Activated naive CD8-positive, alpha-beta T cell treated with anti-CD3 and anti-CD28 coated beads, Interleukin-2, amount 10 ng/mL, durations not matched to agents 7 days and 5 days (primary cell): ENCODE measurements at regions not wholly inside any gene's neighbourhood (a gene's known extent, or its start where the extent isn't known, plus 50 kb on each side); places are given as distances from the start of the nearest gene placed in this dataset.

ENCODE experiments used
- ATAC-seq: fragments of 150-1000 bp; cut with Tn5 transposase; one replicate; pipeline ENCODE4 v1.10.0; 2021; ENCODE audit warnings: low read depth, moderate library complexity
- POLR2A ChIA-PET: fragments of 350-600 bp; sonication (Branson Sonifier 250); formaldehyde crosslinking; loops from one replicate; lab custom pipeline; 2021; ENCODE audit warnings: antibody characterized with exemption; lab: Charles Lee
- DNase-seq: peaks from one replicate; pipeline ENCODE4 v3.0.0; 2021
- H3K27ac Mint-ChIP-seq: one replicate; pipeline ENCODE4 v1.8.0; 2022; ENCODE audit warnings: mild to moderate bottlenecking, mixed read lengths
- H3K27me3 Mint-ChIP-seq: one replicate; pipeline ENCODE4 v1.8.0; 2022; ENCODE audit warnings: mild to moderate bottlenecking, moderate library complexity, mixed read lengths
- H3K36me3 Mint-ChIP-seq: one replicate; pipeline ENCODE4 v1.8.0; 2021; ENCODE audit warnings: mild to moderate bottlenecking, mixed read lengths
- H3K4me1 Mint-ChIP-seq: one replicate; pipeline ENCODE4 v1.8.0; 2021; ENCODE audit warnings: mixed read lengths
- H3K4me3 Mint-ChIP-seq: one replicate; pipeline ENCODE4 v1.8.0; 2022; ENCODE audit warnings: mild to moderate bottlenecking, moderate library complexity, mixed read lengths
- H3K9me3 Mint-ChIP-seq: one replicate; pipeline ENCODE4 v1.8.0; 2021; ENCODE audit warnings: mixed read lengths

GRCh38 chr6:164455835-164456234 lies 853.6 kb downstream of the C6orf118 start:
- no peak for ATAC-seq
- DNase-seq: no peak
- no peaks in the 10 kb centered on the region for H3K4me1 Mint-ChIP-seq
- no peaks in the 10 kb centered on the region for H3K27me3 Mint-ChIP-seq
- no peak overlapping the region for H3K27ac Mint-ChIP-seq
- no peaks in the 10 kb centered on the region for H3K9me3 Mint-ChIP-seq
- H3K36me3 Mint-ChIP-seq: no peaks in the 10 kb centered on the region
- H3K4me3 Mint-ChIP-seq: no peak overlapping the region
- POLR2A ChIA-PET: no interaction called here

GRCh38 chr6:164453835-164454234 lies 855.6 kb downstream of the C6orf118 start:
- Mint-ChIP-seq H3K4me1 (no peaks in the 10 kb centered on the region), H3K27ac (no peak overlapping the region), H3K36me3 (no peaks in the 10 kb centered on the region), H3K27me3 (no peaks in the 10 kb centered on the region), H3K4me3 (no peak overlapping the region), H3K9me3 (peaks cover 2% of the 10 kb centered on the region)
- DNase-seq: no peak
- POLR2A ChIA-PET: no interaction called here
- no peak for ATAC-seq

- no peak for ATAC-seq
- no peak for DNase-seq
- H3K4me1 Mint-ChIP-seq: no peaks in the 10 kb centered on the region
- no peak overlapping the region for H3K4me3 Mint-ChIP-seq
- H3K36me3 Mint-ChIP-seq: no peaks in the 10 kb centered on the region
- H3K27me3 Mint-ChIP-seq: no peaks in the 10 kb centered on the region
- peaks cover 17% of the 10 kb centered on the region for H3K9me3 Mint-ChIP-seq
- POLR2A ChIA-PET: no interaction called here
- no peak overlapping the region for H3K27ac Mint-ChIP-seq
Observed at GRCh38 chr6:164442572-164442971, 866.8 kb downstream of the C6orf118 start.

- no peak overlapping the region for H3K4me3 Mint-ChIP-seq
- no peak for ATAC-seq
- no peak overlapping the region for H3K27ac Mint-ChIP-seq
- H3K4me1 Mint-ChIP-seq: no peaks in the 10 kb centered on the region
- POLR2A ChIA-PET: no interaction called here
- peaks cover 20% of the 10 kb centered on the region for H3K9me3 Mint-ChIP-seq
- H3K27me3 Mint-ChIP-seq: no peaks in the 10 kb centered on the region
- H3K36me3 Mint-ChIP-seq: no peaks in the 10 kb centered on the region
- DNase-seq: no peak
Observed at GRCh38 chr6:164439331-164439730, 870.1 kb downstream of the C6orf118 start.

- H3K36me3 Mint-ChIP-seq: no peaks in the 10 kb centered on the region
- H3K27me3 Mint-ChIP-seq: no peaks in the 10 kb centered on the region
- POLR2A ChIA-PET: no interaction called here
- DNase-seq (no peak), ATAC-seq (no peak)
- H3K4me1 Mint-ChIP-seq: no peaks in the 10 kb centered on the region
- H3K9me3 Mint-ChIP-seq: peaks cover 12% of the 10 kb centered on the region
- no peak overlapping the region for H3K27ac Mint-ChIP-seq
- H3K4me3 Mint-ChIP-seq: no peak overlapping the region
Observed at GRCh38 chr6:164436976-164437375, 872.4 kb downstream of the C6orf118 start.

- Mint-ChIP-seq H3K9me3 (peaks cover 6% of the 10 kb centered on the region), H3K4me1 (no peaks in the 10 kb centered on the region), H3K27ac (no peak overlapping the region), H3K4me3 (no peak overlapping the region), H3K27me3 (no peaks in the 10 kb centered on the region), H3K36me3 (no peaks in the 10 kb centered on the region)
- DNase-seq (no peak), ATAC-seq (no peak)
- POLR2A ChIA-PET: no interaction called here
Observed at GRCh38 chr6:164427728-164428402, 881.5 kb downstream of the C6orf118 start.

- no peak for DNase-seq
- no peaks in the 10 kb centered on the region for H3K36me3 Mint-ChIP-seq
- no peak overlapping the region for H3K27ac Mint-ChIP-seq
- POLR2A ChIA-PET: no interaction called here
- no peak overlapping the region for H3K4me3 Mint-ChIP-seq
- peaks cover 15% of the 10 kb centered on the region for H3K9me3 Mint-ChIP-seq
- no peak for ATAC-seq
- no peaks in the 10 kb centered on the region for H3K27me3 Mint-ChIP-seq
- no peaks in the 10 kb centered on the region for H3K4me1 Mint-ChIP-seq
Observed at GRCh38 chr6:164424489-164424888, 884.9 kb downstream of the C6orf118 start.

GRCh38 chr6:164419099-164419498 lies 890.3 kb downstream of the C6orf118 start:
- ATAC-seq: no peak
- Mint-ChIP-seq H3K27ac (no peak overlapping the region), H3K4me3 (no peak overlapping the region), H3K27me3 (no peaks in the 10 kb centered on the region), H3K9me3 (peaks cover 14% of the 10 kb centered on the region), H3K36me3 (no peaks in the 10 kb centered on the region), H3K4me1 (no peaks in the 10 kb centered on the region)
- POLR2A ChIA-PET: no interaction called here
- no peak for DNase-seq

- H3K27me3 Mint-ChIP-seq: no peaks in the 10 kb centered on the region
- DNase-seq: no peak
- H3K4me3 Mint-ChIP-seq: no peak overlapping the region
- POLR2A ChIA-PET: no interaction called here
- peaks cover 17% of the 10 kb centered on the region for H3K9me3 Mint-ChIP-seq
- H3K36me3 Mint-ChIP-seq: no peaks in the 10 kb centered on the region
- H3K27ac Mint-ChIP-seq: no peak overlapping the region
- no peaks in the 10 kb centered on the region for H3K4me1 Mint-ChIP-seq
- no peak for ATAC-seq
Observed at GRCh38 chr6:164418262-164418588, 891.2 kb downstream of the C6orf118 start.

GRCh38 chr6:164417537-164418261 lies 891.7 kb downstream of the C6orf118 start:
- ATAC-seq (no peak), DNase-seq (no peak)
- no peaks in the 10 kb centered on the region for H3K36me3 Mint-ChIP-seq
- no peaks in the 10 kb centered on the region for H3K27me3 Mint-ChIP-seq
- H3K27ac Mint-ChIP-seq: no peak overlapping the region
- H3K4me1 Mint-ChIP-seq: no peaks in the 10 kb centered on the region
- peaks cover 16% of the 10 kb centered on the region for H3K9me3 Mint-ChIP-seq
- no peak overlapping the region for H3K4me3 Mint-ChIP-seq
- POLR2A ChIA-PET: no interaction called here

GRCh38 chr6:164415832-164416563 lies 893.4 kb downstream of the C6orf118 start:
- Mint-ChIP-seq H3K36me3 (no peaks in the 10 kb centered on the region), H3K27ac (no peak overlapping the region), H3K9me3 (peaks cover 9% of the 10 kb centered on the region), H3K4me1 (no peaks in the 10 kb centered on the region), H3K4me3 (no peak overlapping the region), H3K27me3 (no peaks in the 10 kb centered on the region)
- ATAC-seq (no peak), DNase-seq (no peak)
- POLR2A ChIA-PET: no interaction called here

GRCh38 chr6:164414695-164415094 lies 894.7 kb downstream of the C6orf118 start:
- no peaks in the 10 kb centered on the region for H3K36me3 Mint-ChIP-seq
- POLR2A ChIA-PET: no interaction called here
- ATAC-seq (no peak), DNase-seq (no peak)
- no peaks in the 10 kb centered on the region for H3K27me3 Mint-ChIP-seq
- no peak overlapping the region for H3K4me3 Mint-ChIP-seq
- no peak overlapping the region for H3K27ac Mint-ChIP-seq
- H3K9me3 Mint-ChIP-seq: peaks cover 4% of the 10 kb centered on the region
- H3K4me1 Mint-ChIP-seq: no peaks in the 10 kb centered on the region

GRCh38 chr6:164412566-164412965 lies 896.8 kb downstream of the C6orf118 start:
- Mint-ChIP-seq H3K9me3 (peaks cover 4% of the 10 kb centered on the region), H3K27me3 (no peaks in the 10 kb centered on the region), H3K4me3 (no peak overlapping the region), H3K36me3 (no peaks in the 10 kb centered on the region), H3K4me1 (no peaks in the 10 kb centered on the region), H3K27ac (no peak overlapping the region)
- DNase-seq (no peak), ATAC-seq (no peak)
- POLR2A ChIA-PET: no interaction called here

- Mint-ChIP-seq H3K4me3 (no peak overlapping the region), H3K27ac (no peak overlapping the region), H3K36me3 (no peaks in the 10 kb centered on the region), H3K9me3 (peaks cover 4% of the 10 kb centered on the region), H3K27me3 (no peaks in the 10 kb centered on the region), H3K4me1 (no peaks in the 10 kb centered on the region)
- no peak for ATAC-seq
- POLR2A ChIA-PET: no interaction called here
- DNase-seq: no peak
Observed at GRCh38 chr6:164410017-164410416, 899.4 kb downstream of the C6orf118 start.
